DOHH2 (cell line): ENCODE measurements at regions not wholly inside any gene's neighbourhood (a gene's known extent, or its start where the extent isn't known, plus 50 kb on each side); places are given as distances from the start of the nearest gene placed in this dataset.

Experiments used
- H3F3A ChIP-seq: fragments of 200-600 bp; sonication (generic), shearing (Covaris generic); 2 replicates; pipeline ENCODE4 v1.6.0; 2016; ENCODE audit warnings: antibody characterized with exemption, mild to moderate bottlenecking; ENCODE audit not compliant: control insufficient read depth, insufficient read depth
- H3K27ac ChIP-seq: fragments of 200-600 bp; sonication (generic); 2 replicates; pipeline ENCODE4 v1.5.1; 2014; ENCODE audit warnings: low read depth, mild to moderate bottlenecking, low read length, moderate library complexity
- H3K27me3 ChIP-seq: fragments of 200-600 bp; sonication (generic); 2 replicates; pipeline ENCODE4 v1.6.1; 2014; ENCODE audit warnings: mild to moderate bottlenecking, low read length, mixed read lengths; ENCODE audit not compliant: control insufficient read depth
- H3K36me3 ChIP-seq: fragments of 200-600 bp; sonication (generic); 2 replicates; pipeline ENCODE4 v1.6.1; 2014; ENCODE audit warnings: mild to moderate bottlenecking, low read length, moderate library complexity, mixed read lengths; ENCODE audit not compliant: control insufficient read depth
- H3K4me1 ChIP-seq: fragments of 200-600 bp; sonication (generic); 2 replicates; pipeline ENCODE4 v1.6.1; 2014; ENCODE audit warnings: mild to moderate bottlenecking, low read length, mixed read lengths; ENCODE audit not compliant: control insufficient read depth
- H3K4me2 ChIP-seq: fragments of 200-600 bp; sonication (generic); 2 replicates; pipeline ENCODE4 v1.6.0; 2014; ENCODE audit warnings: mild to moderate bottlenecking, low read length, moderate library complexity
- H3K4me3 ChIP-seq: fragments of 200-600 bp; sonication (generic); 2 replicates; pipeline ENCODE4 v1.5.1; 2014; ENCODE audit warnings: mild to moderate bottlenecking, low read length, mixed read lengths
- H3K79me2 ChIP-seq: fragments of 200-600 bp; sonication (generic); 2 replicates; pipeline ENCODE4 v1.6.1; 2014; ENCODE audit warnings: mild to moderate bottlenecking, low read length, mixed read lengths; ENCODE audit not compliant: control insufficient read depth
- H3K9me2 ChIP-seq: fragments of 200-600 bp; sonication (generic); replicated peaks from 2 replicates; pipeline ENCODE4 v1.6.1; 2014; ENCODE audit warnings: mild to moderate bottlenecking, low read length, mixed read lengths; ENCODE audit not compliant: control insufficient read depth
- H3K9me3 ChIP-seq: fragments of 200-600 bp; sonication (generic); 2 replicates; pipeline ENCODE4 v1.6.1; 2014; ENCODE audit warnings: antibody characterized with exemption, low read length, mixed read lengths; ENCODE audit not compliant: control insufficient read depth, insufficient read depth
- H4K20me1 ChIP-seq: fragments of 200-600 bp; sonication (generic); 2 replicates; pipeline ENCODE4 v1.6.0; 2014; ENCODE audit warnings: low read depth, mild to moderate bottlenecking, antibody characterized with exemption, low read length, moderate library complexity; ENCODE audit not compliant: control insufficient read depth, insufficient read depth
- CTCF ChIP-seq: fragments of 200-600 bp; sonication (generic); IDR thresholded peaks from one replicate; pipeline ENCODE4 v1.5.1; 2014; ENCODE audit warnings: antibody characterized with exemption, mild to moderate bottlenecking, low read depth, low read length; ENCODE audit not compliant: poor library complexity, severe bottlenecking
- EZH2phosphoT487 ChIP-seq: fragments of 200-600 bp; sonication (generic); IDR thresholded peaks from 2 replicates; pipeline ENCODE4 v1.6.1; 2017; ENCODE audit warnings: borderline replicate concordance, mild to moderate bottlenecking, antibody characterized with exemption, low read length, moderate library complexity, mixed read lengths

- Histone ChIP-seq H3K79me2 (no peaks in the 10 kb centered on the region), H3K27ac (no peak overlapping the region), H3K4me2 (peak overlapping the region; percentile 29), H3K4me3 (0 out of 2 replicates have a peak overlapping the region, but pooled peaks have one; percentile 5), H3K9me2 (no peaks in the 10 kb centered on the region), H3K27me3 (no peaks in the 10 kb centered on the region), H4K20me1 (no peaks in the 10 kb centered on the region), H3K9me3 (no peaks in the 10 kb centered on the region), H3K36me3 (no peaks in the 10 kb centered on the region; the same call in 1 of the 2 replicates), H3K4me1 (peaks cover 9% of the 10 kb centered on the region), H3F3A (no peaks in the 10 kb centered on the region)
- TF ChIP-seq CTCF: no peak
These were observed 430.9 kb downstream of the LMO4 start for GRCh38 chr1:87759421-87760087.

- Histone ChIP-seq H3K36me3 (no peaks in the 10 kb centered on the region; the same call in 1 of the 2 replicates), H3F3A (no peaks in the 10 kb centered on the region)
- TF ChIP-seq CTCF (no peak), EZH2phosphoT487 (no peak)
These were observed 431.5 kb downstream of the LMO4 start for GRCh38 chr1:87760155-87760554.

GRCh38 chr1:87760654-87761053 is 432.0 kb downstream of the LMO4 start:
- no peak overlapping the region for H3K4me3 ChIP-seq
- H3K4me2 ChIP-seq: no peak overlapping the region
- TF ChIP-seq CTCF: no peak
- no peak for TF ChIP-seq EZH2phosphoT487
- H3K27ac ChIP-seq: no peak overlapping the region
- H3K9me2 ChIP-seq: no peaks in the 10 kb centered on the region
- H4K20me1 ChIP-seq: no peaks in the 10 kb centered on the region
- no peaks in the 10 kb centered on the region for H3F3A ChIP-seq
- H3K4me1 ChIP-seq: peaks cover 9% of the 10 kb centered on the region
- H3K27me3 ChIP-seq: no peaks in the 10 kb centered on the region
- no peaks in the 10 kb centered on the region for H3K9me3 ChIP-seq
- H3K79me2 ChIP-seq: no peaks in the 10 kb centered on the region
- H3K36me3 ChIP-seq: no peaks in the 10 kb centered on the region; the same call in 1 of the 2 replicates

More at GRCh38 chr1:87760155-87760554, 431.5 kb downstream of the LMO4 start:
- Histone ChIP-seq H3K79me2 (no peaks in the 10 kb centered on the region), H3K9me3 (no peaks in the 10 kb centered on the region), H3K4me2 (no peak overlapping the region), H3K4me3 (no peak overlapping the region), H3K4me1 (peaks cover 9% of the 10 kb centered on the region), H4K20me1 (no peaks in the 10 kb centered on the region), H3K27me3 (no peaks in the 10 kb centered on the region), H3K9me2 (no peaks in the 10 kb centered on the region), H3K27ac (no peak overlapping the region)
